Fibroblast of villous mesenchyme (primary cell): ENCODE measurements at regions not wholly inside any gene's neighbourhood (a gene's known extent, or its start where the extent isn't known, plus 50 kb on each side); places are given as distances from the start of the nearest gene placed in this dataset.

Experiments
- DNase-seq: peaks from one replicate; pipeline ENCODE4 v3.0.0-alpha.2; 2010; ENCODE audit warnings: low read depth
- H3K4me3 ChIP-seq: 2 replicates; pipeline ENCODE4 v1.5.1; 2011; ENCODE audit warnings: low read depth, mild to moderate bottlenecking, low read length
- CTCF ChIP-seq: IDR thresholded peaks from 2 replicates; pipeline ENCODE4 v1.5.1; 2012; ENCODE audit warnings: low read depth, mild to moderate bottlenecking, low read length; ENCODE audit not compliant: insufficient read depth

DNA sequence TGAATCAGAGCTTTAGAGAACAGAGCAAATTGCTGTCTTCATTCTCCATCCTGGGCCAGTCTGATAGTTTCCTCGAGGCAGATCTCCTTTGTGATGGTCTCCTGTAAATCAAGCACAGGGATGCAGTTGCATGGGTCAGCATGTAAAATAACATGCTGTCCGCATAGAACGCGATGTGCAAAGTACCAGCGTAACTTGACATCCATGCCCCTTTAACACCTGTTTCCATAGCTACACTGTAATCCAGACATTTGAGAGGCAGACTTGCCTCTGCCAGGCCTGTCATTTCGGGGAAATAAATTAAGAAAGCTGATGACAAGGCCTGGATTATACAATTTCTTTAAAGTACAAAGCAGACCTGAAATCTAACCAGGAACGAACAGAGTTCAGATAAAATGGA, 413.5 kb downstream of the TLE4 start:
- no peak overlapping the region for H3K4me3 ChIP-seq
- TF ChIP-seq CTCF, result no peak
- no peak for DNase-seq

- no peak for DNase-seq
Observed at GRCh38 chr9:79984429-79985067, 412.8 kb downstream of the TLE4 start.

DNA sequence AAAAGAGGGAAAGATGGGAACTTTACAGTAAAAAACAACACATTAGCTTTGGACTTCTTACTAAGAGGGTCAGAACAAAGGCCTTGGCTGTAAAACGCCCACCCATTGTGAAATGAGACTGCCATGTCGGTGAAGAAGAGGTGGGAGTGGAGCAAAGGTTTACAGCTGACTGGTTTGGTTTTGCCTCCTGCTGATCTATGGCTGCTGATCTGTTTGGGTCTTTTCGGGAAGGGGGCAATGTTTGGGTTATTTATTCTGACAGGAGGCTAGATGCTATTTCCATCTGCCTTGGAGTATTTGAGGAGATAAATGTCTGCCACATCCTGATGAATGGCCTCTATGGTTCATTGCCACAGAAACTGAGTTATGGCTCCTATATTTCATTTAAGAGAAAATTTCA, 408.7 kb downstream of the TLE4 start:
- H3K4me3 ChIP-seq, result no peak overlapping the region
- no peak for TF ChIP-seq CTCF
- no peak for DNase-seq

More at GRCh38 chr9:79984429-79985067, 412.8 kb downstream of the TLE4 start:
- H3K4me3 ChIP-seq, result no peak overlapping the region
- no peak for TF ChIP-seq CTCF

DNA sequence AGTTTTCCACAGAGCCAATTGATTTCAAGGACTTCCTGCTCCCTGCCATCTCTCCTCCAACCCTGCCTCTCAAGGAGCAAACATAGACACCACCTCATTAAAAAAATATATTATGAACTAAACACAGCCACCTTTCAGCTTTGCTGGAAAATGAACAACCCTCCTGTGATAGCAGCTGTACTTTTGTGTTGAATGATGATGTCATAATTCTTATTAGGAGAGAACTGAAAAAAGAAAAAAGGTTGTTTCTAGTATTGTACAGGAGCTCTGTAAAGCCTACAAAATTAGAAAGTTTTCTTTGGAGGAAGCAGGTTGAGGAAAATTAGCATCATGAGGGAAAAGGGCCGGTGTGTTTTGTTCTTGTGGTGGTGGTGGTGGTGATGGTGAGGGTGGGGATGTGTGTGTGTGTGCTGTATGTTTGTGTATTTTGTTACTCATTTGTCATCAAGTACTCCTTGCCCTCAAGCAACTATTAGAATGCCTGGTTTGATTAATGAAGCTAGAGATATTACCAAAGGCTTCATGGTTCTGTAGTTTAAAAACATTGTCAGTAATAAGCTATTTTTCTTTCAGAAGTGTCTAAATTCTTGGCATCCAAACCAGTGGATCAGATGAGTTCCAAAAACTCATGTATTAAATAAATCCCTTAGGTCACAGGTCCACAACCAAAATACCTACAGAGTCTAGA, 405.9 kb downstream of the TLE4 start:
- no peak for TF ChIP-seq CTCF
- DNase-seq, result no peak

GRCh38 chr9:79977074-79977435, 405.3 kb downstream of the TLE4 start:
- TF ChIP-seq CTCF, result no peak
- DNase-seq, result no peak
- no peak overlapping the region for H3K4me3 ChIP-seq

More for the DNA sequence above, 405.9 kb downstream of the TLE4 start:
- H3K4me3 ChIP-seq, result no peak overlapping the region

- H3K4me3 ChIP-seq, result no peak overlapping the region
- no peak for TF ChIP-seq CTCF
- no peak for DNase-seq
Observed at GRCh38 chr9:79976257-79977073, 404.7 kb downstream of the TLE4 start.
